PC-9 (cell line): ENCODE measurements at regions not wholly inside any gene's neighbourhood (a gene's known extent, or its start where the extent isn't known, plus 50 kb on each side); places are given as distances from the start of the nearest gene placed in this dataset.

Experiments used
- CTCF ChIP-seq: fragments of 200-600 bp; sonication (generic); conservative IDR thresholded peaks from 2 replicates; pipeline ENCODE4 v1.6.1; 2017; ENCODE audit warnings: mixed run types, antibody characterized with exemption, mild to moderate bottlenecking, moderate library complexity
- EZH2 ChIP-seq: fragments of 200-600 bp; sonication (generic); IDR thresholded peaks from 2 replicates; pipeline ENCODE4 v1.8.0; 2017; ENCODE audit warnings: antibody characterized with exemption, low read depth

DNA sequence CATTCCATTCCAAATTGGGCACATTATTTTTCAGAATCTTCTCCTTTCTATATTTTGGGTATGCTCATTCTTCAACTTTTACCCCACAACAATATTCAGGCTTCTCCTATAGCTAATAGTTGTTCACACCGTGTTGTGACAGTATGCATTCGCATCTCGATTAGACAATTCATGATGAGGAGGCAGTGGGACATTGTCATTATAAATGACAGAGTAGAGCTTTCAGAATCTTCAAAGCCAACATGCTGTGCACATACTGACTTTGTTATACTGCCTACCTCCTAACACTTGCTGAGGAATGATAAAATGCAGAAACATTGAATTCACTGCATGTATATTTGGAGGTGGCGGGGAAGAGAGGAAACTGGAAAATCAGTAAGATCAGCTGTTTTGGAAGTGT is 714.2 kb downstream of the SUCLG1 start:
- TF ChIP-seq CTCF, result no peak
- TF ChIP-seq EZH2, result no peak
